ENCODE measurements at regions not wholly inside any gene's neighbourhood (a gene's known extent, or its start where the extent isn't known, plus 50 kb on each side); places are given as distances from the start of the nearest gene placed in this dataset.

- no peak for DNase-seq (ENCODE audit: low spot score)
Observed at GRCh38 chr7:132733860-132734259, 157.6 kb upstream of the PLXNA4 start.

- DNase-seq (ENCODE audit: low spot score), result no peak
Observed at GRCh38 chr7:132732321-132732865, 156.1 kb upstream of the PLXNA4 start.

- no peak for DNase-seq (ENCODE audit: low spot score)
Observed at GRCh38 chr7:132730105-132730504, 153.8 kb upstream of the PLXNA4 start.

- no peak for DNase-seq (ENCODE audit: low spot score)
Observed at GRCh38 chr7:132723506-132724081, 147.3 kb upstream of the PLXNA4 start.

GRCh38 chr7:132720835-132721234 is 144.6 kb upstream of the PLXNA4 start:
- DNase-seq (ENCODE audit: low spot score), result no peak

GRCh38 chr7:132713893-132714292 is 137.6 kb upstream of the PLXNA4 start:
- no peak for DNase-seq (ENCODE audit: low spot score)

- DNase-seq (ENCODE audit: low spot score), result peak; percentile 19
Observed at GRCh38 chr7:132709971-132710567, 133.8 kb upstream of the PLXNA4 start.

GRCh38 chr7:132708470-132708869 is 132.2 kb upstream of the PLXNA4 start:
- no peak for DNase-seq (ENCODE audit: low spot score)

GRCh38 chr7:132705146-132705545 is 128.9 kb upstream of the PLXNA4 start:
- DNase-seq (ENCODE audit: low spot score), result no peak

GRCh38 chr7:132703742-132704141 is 127.5 kb upstream of the PLXNA4 start:
- DNase-seq (ENCODE audit: low spot score), result no peak

GRCh38 chr7:132697003-132697402 is 120.7 kb upstream of the PLXNA4 start:
- no peak for DNase-seq (ENCODE audit: low spot score)

GRCh38 chr7:132696332-132696731 is 120.1 kb upstream of the PLXNA4 start:
- DNase-seq (ENCODE audit: low spot score), result no peak

GRCh38 chr7:132691201-132691600 is 114.9 kb upstream of the PLXNA4 start:
- no peak for DNase-seq (ENCODE audit: low spot score)

GRCh38 chr7:132690174-132690573 is 113.9 kb upstream of the PLXNA4 start:
- no peak for DNase-seq (ENCODE audit: low spot score)

GRCh38 chr7:132687981-132688383 is 111.7 kb upstream of the PLXNA4 start:
- no peak for DNase-seq (ENCODE audit: low spot score)

GRCh38 chr7:132687016-132687415 is 110.7 kb upstream of the PLXNA4 start:
- no peak for DNase-seq (ENCODE audit: low spot score)

GRCh38 chr7:132685277-132685676 is 109.0 kb upstream of the PLXNA4 start:
- DNase-seq (ENCODE audit: low spot score), result no peak

GRCh38 chr7:132683896-132684690 is 107.8 kb upstream of the PLXNA4 start:
- no peak for DNase-seq (ENCODE audit: low spot score)

- no peak for DNase-seq (ENCODE audit: low spot score)
Observed at GRCh38 chr7:132681951-132682350, 105.7 kb upstream of the PLXNA4 start.

- no peak for DNase-seq (ENCODE audit: low spot score)
Observed at GRCh38 chr7:132680590-132680989, 104.3 kb upstream of the PLXNA4 start.

- no peak for DNase-seq (ENCODE audit: low spot score)
Observed at GRCh38 chr7:132678656-132679055, 102.4 kb upstream of the PLXNA4 start.

- DNase-seq (ENCODE audit: low spot score), result no peak
Observed at GRCh38 chr7:132677918-132678317, 101.6 kb upstream of the PLXNA4 start.

Measured in LoVo (cell line).